NCI-H1694 treated with DMSO at 0.1 percent for 48 hours (cell line): ENCODE measurements at regions not wholly inside any gene's neighbourhood (a gene's known extent, or its start where the extent isn't known, plus 50 kb on each side); places are given as distances from the start of the nearest gene placed in this dataset.

Source experiments
- DNase-seq: peaks from one replicate; lab custom pipeline; 2025; lab: John Stamatoyannopoulos, UW

DNA sequence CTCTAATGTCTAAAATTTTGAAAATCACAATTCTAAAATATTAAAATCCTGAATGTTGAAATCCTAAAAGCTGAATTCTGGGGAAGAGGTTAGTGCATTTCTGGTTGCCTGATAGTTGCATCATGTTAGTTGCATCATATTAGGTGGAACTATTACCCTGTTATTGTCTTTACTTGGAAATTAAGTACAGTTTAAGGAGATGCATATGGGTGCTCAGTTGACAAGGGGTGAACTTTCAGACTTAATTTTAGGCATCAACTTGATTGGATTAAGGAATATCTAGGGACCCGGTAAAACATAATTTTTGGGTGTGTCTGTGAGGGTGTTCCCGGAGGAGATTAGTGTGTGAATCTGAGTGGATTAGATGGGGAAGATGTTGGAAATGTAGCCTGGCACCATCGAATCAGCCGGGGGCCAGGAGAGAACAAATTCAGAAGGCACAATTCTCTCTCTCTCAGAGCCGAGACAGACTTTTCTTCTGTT lies 409.8 kb downstream of the PLCL1 start:
- DNase-seq, result no peak

- no peak for DNase-seq
These were observed 408.9 kb downstream of the PLCL1 start for GRCh38 chr2:198213253-198213652.

- no peak for DNase-seq
These were observed 407.3 kb downstream of the PLCL1 start for GRCh38 chr2:198211706-198212105.

DNA sequence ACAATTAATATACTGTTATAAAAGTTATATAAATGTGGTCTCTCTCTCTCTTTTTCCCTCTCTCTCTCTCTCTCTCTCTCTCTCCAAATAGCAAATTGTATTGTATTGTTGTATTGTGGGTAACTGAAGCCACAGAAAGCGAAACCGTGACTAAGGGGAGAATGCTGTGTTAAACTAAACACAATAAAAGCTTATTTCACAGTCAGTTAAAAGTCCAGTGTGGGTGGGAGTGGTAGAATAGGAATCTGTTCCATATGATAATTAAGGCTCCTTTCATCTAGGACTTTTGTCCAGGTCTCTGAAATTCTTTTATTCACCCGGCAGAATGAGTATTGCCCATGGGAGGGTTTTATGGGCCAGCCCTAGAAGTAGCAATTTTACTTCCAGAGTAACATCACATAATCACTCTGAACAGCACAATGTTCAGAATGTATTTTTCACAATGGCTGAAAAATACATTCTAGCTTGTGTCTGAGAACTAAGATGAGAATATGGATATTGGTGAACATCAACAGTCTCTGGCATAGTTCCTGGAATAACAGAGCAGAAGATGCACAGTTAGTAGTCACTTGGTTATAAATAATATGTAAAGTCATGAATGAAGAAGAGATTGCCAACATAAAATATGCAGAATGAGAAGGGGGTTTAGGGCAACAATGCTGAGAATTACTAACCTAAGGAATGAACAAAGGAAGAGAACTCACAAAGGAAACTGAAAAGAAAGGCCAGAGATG lies 399.1 kb downstream of the PLCL1 start:
- no peak for DNase-seq
